ENCODE measurements at regions not wholly inside any gene's neighbourhood (a gene's known extent, or its start where the extent isn't known, plus 50 kb on each side); places are given as distances from the start of the nearest gene placed in this dataset.

GRCh38 chr2:72003124-72003523 is 144.5 kb downstream of the CYP26B1 start:
- no peak for DNase-seq (ENCODE audit: extremely low read depth, low read depth)
- no peak for TF ChIP-seq CTCF (IDR thresholded peaks at IDR 0.05; ENCODE audit: low read depth, low read length)

- DNase-seq (ENCODE audit: extremely low read depth, low read depth): no peak
- no peak for TF ChIP-seq CTCF (IDR thresholded peaks at IDR 0.05; ENCODE audit: low read depth, low read length)
These were observed 145.5 kb downstream of the CYP26B1 start for GRCh38 chr2:72001937-72002690.

GRCh38 chr2:72000110-72000509 is 147.6 kb downstream of the CYP26B1 start:
- TF ChIP-seq CTCF (IDR thresholded peaks at IDR 0.05; ENCODE audit: low read depth, low read length): no peak
- no peak for DNase-seq (ENCODE audit: extremely low read depth, low read depth)

GRCh38 chr2:71999580-71999979 is 148.1 kb downstream of the CYP26B1 start:
- DNase-seq (ENCODE audit: extremely low read depth, low read depth): no peak
- no peak for TF ChIP-seq CTCF (IDR thresholded peaks at IDR 0.05; ENCODE audit: low read depth, low read length)

GRCh38 chr2:71997843-71998242 is 149.8 kb downstream of the CYP26B1 start:
- DNase-seq (ENCODE audit: extremely low read depth, low read depth): no peak
- no peak for TF ChIP-seq CTCF (IDR thresholded peaks at IDR 0.05; ENCODE audit: low read depth, low read length)

- TF ChIP-seq CTCF (IDR thresholded peaks at IDR 0.05; ENCODE audit: low read depth, low read length): peak; percentile 59
- DNase-seq (ENCODE audit: extremely low read depth, low read depth): peak; percentile 16
These were observed 152.5 kb downstream of the CYP26B1 start for GRCh38 chr2:71995067-71995665.

GRCh38 chr2:71992036-71992435 is 155.6 kb downstream of the CYP26B1 start:
- DNase-seq (ENCODE audit: extremely low read depth, low read depth): no peak
- TF ChIP-seq CTCF (IDR thresholded peaks at IDR 0.05; ENCODE audit: low read depth, low read length): no peak

Data from AG09319 (cell line).